NCI-H2227 (cell line): ENCODE measurements at regions not wholly inside any gene's neighbourhood (a gene's known extent, or its start where the extent isn't known, plus 50 kb on each side); places are given as distances from the start of the nearest gene placed in this dataset.
"Not testable (repeated sequence)": the region's sequence is repeated elsewhere in the genome, so short reads cannot be mapped to it uniquely, and the experiment has no call there.

Source experiments
- DNase-seq: peaks from one replicate; lab custom pipeline; 2025; ENCODE audit not compliant: unreplicated experiment; lab: John Stamatoyannopoulos, UW

GRCh38 chr13:81340118-81341069, 999.5 kb upstream of the SPRY2 start:
- DNase-seq: not testable (repeated sequence)

- DNase-seq: not testable (repeated sequence)
These were observed 998.7 kb upstream of the SPRY2 start for GRCh38 chr13:81339666-81340065.

GRCh38 chr13:81334481-81334880, 993.6 kb upstream of the SPRY2 start:
- DNase-seq: no peak

- no peak for DNase-seq
These were observed 986.0 kb upstream of the SPRY2 start for GRCh38 chr13:81326913-81327312.

GRCh38 chr13:81320516-81320915, 979.6 kb upstream of the SPRY2 start:
- DNase-seq: no peak

- no peak for DNase-seq
These were observed 978.4 kb upstream of the SPRY2 start for GRCh38 chr13:81319351-81319750.

- DNase-seq: no peak
These were observed 977.5 kb upstream of the SPRY2 start for GRCh38 chr13:81318231-81319019.

GRCh38 chr13:81314461-81314860, 973.5 kb upstream of the SPRY2 start:
- DNase-seq: no peak

- no peak for DNase-seq
These were observed 965.0 kb upstream of the SPRY2 start for GRCh38 chr13:81305928-81306327.

- no peak for DNase-seq
These were observed 963.3 kb upstream of the SPRY2 start for GRCh38 chr13:81304121-81304659.

GRCh38 chr13:81302677-81303076, 961.8 kb upstream of the SPRY2 start:
- DNase-seq: no peak

- DNase-seq: no peak
These were observed 961.2 kb upstream of the SPRY2 start for GRCh38 chr13:81302125-81302524.

- DNase-seq: no peak
These were observed 954.3 kb upstream of the SPRY2 start for GRCh38 chr13:81295177-81295576.

- DNase-seq: no peak
These were observed 952.8 kb upstream of the SPRY2 start for GRCh38 chr13:81293594-81294164.

GRCh38 chr13:81283561-81283960, 942.6 kb upstream of the SPRY2 start:
- no peak for DNase-seq

GRCh38 chr13:81283062-81283461, 942.1 kb upstream of the SPRY2 start:
- no peak for DNase-seq

GRCh38 chr13:81275666-81276258, 934.8 kb upstream of the SPRY2 start:
- no peak for DNase-seq

- DNase-seq: no peak
These were observed 906.8 kb upstream of the SPRY2 start for GRCh38 chr13:81247711-81248110.

- no peak for DNase-seq
These were observed 905.6 kb upstream of the SPRY2 start for GRCh38 chr13:81246556-81246955.

GRCh38 chr13:81244011-81244410, 903.1 kb upstream of the SPRY2 start:
- DNase-seq: no peak

- no peak for DNase-seq
These were observed 889.5 kb upstream of the SPRY2 start for GRCh38 chr13:81230386-81230785.
